WTC11 (cell line): ENCODE measurements at regions not wholly inside any gene's neighbourhood (a gene's known extent, or its start where the extent isn't known, plus 50 kb on each side); places are given as distances from the start of the nearest gene placed in this dataset.

Experiments used
- FOXP1 ChIP-seq: sonication (generic); formaldehyde crosslinking; IDR thresholded peaks from 2 replicates; pipeline ENCODE4 v1.8.0; 2022; ENCODE audit warnings: missing genetic modification reagents, mild to moderate bottlenecking, moderate library complexity, borderline replicate concordance
- JUN ChIP-seq: sonication (generic); formaldehyde crosslinking; IDR thresholded peaks from 2 replicates; pipeline ENCODE4 v1.8.0; 2023; ENCODE audit warnings: mild to moderate bottlenecking, missing genetic modification reagents
- RELA ChIP-seq: sonication (generic); formaldehyde crosslinking; IDR thresholded peaks from 2 replicates; pipeline ENCODE4 v1.8.1; 2022; ENCODE audit warnings: missing genetic modification reagents, mild to moderate bottlenecking, borderline replicate concordance
- TF ChIP-seq, protein P1 (sequence below): sonication (generic); formaldehyde crosslinking; IDR thresholded peaks from 2 replicates; pipeline ENCODE4 v1.8.0; 2022; ENCODE audit warnings: mild to moderate bottlenecking, missing genetic modification reagents
- TF ChIP-seq, protein P2 (sequence below): fragments of 200-600 bp; IDR thresholded peaks from 2 replicates; pipeline ENCODE4 v1.8.0; 2022; ENCODE audit warnings: antibody characterized with exemption

DNA sequence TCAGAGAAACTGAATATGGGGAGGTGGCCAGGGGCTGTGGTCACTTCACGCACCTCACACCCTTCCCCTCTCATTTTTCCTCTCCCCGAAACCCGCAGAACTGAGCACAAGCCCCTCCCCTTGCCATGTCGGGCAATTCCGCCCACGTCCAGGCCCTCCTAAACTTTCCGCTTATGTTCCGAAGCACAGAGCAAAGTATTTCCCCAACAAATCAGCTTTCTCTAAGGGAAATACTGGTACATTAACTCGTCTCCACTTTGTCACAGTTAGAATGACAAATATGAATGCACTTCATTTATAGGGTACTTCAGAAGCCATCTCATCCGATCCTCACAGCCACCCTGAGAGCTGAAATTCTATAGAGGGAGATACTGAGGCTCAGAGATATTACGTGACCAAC, 94.7 kb upstream of the TMEM45B start:
- TF ChIP-seq, protein P1, sequence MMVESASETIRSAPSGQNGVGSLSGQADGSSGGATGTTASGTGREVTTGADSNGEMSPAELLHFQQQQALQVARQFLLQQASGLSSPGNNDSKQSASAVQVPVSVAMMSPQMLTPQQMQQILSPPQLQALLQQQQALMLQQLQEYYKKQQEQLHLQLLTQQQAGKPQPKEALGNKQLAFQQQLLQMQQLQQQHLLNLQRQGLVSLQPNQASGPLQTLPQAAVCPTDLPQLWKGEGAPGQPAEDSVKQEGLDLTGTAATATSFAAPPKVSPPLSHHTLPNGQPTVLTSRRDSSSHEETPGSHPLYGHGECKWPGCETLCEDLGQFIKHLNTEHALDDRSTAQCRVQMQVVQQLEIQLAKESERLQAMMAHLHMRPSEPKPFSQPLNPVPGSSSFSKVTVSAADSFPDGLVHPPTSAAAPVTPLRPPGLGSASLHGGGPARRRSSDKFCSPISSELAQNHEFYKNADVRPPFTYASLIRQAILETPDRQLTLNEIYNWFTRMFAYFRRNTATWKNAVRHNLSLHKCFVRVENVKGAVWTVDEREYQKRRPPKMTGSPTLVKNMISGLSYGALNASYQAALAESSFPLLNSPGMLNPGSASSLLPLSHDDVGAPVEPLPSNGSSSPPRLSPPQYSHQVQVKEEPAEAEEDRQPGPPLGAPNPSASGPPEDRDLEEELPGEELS (CRISPR knock-in tag): no peak
- TF ChIP-seq, protein P2, sequence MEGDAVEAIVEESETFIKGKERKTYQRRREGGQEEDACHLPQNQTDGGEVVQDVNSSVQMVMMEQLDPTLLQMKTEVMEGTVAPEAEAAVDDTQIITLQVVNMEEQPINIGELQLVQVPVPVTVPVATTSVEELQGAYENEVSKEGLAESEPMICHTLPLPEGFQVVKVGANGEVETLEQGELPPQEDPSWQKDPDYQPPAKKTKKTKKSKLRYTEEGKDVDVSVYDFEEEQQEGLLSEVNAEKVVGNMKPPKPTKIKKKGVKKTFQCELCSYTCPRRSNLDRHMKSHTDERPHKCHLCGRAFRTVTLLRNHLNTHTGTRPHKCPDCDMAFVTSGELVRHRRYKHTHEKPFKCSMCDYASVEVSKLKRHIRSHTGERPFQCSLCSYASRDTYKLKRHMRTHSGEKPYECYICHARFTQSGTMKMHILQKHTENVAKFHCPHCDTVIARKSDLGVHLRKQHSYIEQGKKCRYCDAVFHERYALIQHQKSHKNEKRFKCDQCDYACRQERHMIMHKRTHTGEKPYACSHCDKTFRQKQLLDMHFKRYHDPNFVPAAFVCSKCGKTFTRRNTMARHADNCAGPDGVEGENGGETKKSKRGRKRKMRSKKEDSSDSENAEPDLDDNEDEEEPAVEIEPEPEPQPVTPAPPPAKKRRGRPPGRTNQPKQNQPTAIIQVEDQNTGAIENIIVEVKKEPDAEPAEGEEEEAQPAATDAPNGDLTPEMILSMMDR: no peak
- no peak for TF ChIP-seq FOXP1 (CRISPR knock-in tag)
- TF ChIP-seq RELA (CRISPR knock-in tag): no peak
- no peak for TF ChIP-seq JUN
